ENCODE measurements at regions not wholly inside any gene's neighbourhood (a gene's known extent, or its start where the extent isn't known, plus 50 kb on each side); places are given as distances from the start of the nearest gene placed in this dataset.

DNA sequence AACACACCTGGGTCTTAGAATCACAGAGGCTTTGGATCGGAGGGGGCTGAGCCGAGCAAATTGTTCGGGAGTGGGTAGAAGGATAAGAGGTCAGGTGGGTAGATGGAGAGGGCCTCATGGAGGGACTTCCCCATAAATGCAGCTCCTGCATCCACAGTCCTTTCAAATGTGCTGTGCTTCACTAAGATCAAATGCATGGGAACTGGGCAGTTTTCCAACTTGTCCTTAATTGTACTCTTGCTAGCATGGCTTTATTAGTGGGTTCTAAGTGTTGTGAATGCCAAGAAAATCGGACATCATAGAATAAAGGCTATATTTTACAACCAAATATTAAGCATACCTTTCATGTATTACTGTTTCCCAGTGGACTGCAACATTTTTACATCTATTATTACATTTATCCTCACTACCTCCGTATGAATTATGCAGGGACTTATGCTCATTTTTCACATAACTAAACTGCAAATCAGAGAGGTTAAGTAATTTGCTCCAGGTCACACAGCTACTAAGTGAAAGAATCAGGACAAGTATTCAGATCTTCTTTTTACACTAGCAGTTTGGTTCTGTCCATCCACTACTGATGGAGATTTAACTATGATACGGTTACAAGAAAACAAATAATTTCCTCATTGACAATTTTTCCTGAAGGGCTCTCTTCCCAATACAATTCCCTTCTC lies 174.5 kb upstream of the RUNX1 start:
- H3K36me3 ChIP-seq (ENCODE audit: control insufficient read depth, insufficient read depth, low read length), result no peaks in the 10 kb centered on the region
- intact Hi-C loops (cut with micrococcal nuclease; ENCODE audit: unreplicated experiment), result no loop called here

DNA sequence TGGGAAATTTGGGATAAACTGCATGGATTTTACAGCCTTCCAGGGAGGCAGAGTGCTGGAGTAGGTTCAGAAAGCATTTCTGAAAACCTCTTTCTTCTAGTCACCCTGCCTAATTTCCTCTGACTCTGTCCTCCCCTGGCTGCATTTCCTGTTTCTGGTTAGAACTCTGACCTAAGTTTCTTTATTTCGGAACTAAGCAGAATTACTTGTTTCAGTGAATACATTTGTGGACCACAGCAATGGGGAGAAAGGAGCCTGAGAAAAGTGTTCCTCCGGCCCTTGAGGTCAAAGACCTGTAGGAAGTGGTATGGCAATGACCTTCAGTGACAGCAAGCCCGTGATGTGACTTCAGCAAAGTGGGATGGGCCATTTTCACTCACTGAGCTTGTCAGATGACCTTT lies 173.4 kb upstream of the RUNX1 start:
- H3K27me3 ChIP-seq (ENCODE audit: control insufficient read depth, insufficient read depth, low read length), result no peaks in the 10 kb centered on the region
- ATAC-seq (no peak), DNase-seq (ENCODE audit: low read depth, low spot score) (no peak)
- CTCF ChIA-PET, result no interaction called here
- no peaks in the 10 kb centered on the region for H3K36me3 ChIP-seq (ENCODE audit: control insufficient read depth, insufficient read depth, low read length)
- H3K9me3 ChIP-seq (ENCODE audit: control insufficient read depth, insufficient read depth, low read depth, low read length), result no peaks in the 10 kb centered on the region
- H3K27ac ChIP-seq (ENCODE audit: low read length), result no peak overlapping the region
- H3K4me3 ChIP-seq (ENCODE audit: low read depth in 2 of 2, low read length in 2 of 2), result no peak overlapping the region
- TF ChIP-seq, protein P1, sequence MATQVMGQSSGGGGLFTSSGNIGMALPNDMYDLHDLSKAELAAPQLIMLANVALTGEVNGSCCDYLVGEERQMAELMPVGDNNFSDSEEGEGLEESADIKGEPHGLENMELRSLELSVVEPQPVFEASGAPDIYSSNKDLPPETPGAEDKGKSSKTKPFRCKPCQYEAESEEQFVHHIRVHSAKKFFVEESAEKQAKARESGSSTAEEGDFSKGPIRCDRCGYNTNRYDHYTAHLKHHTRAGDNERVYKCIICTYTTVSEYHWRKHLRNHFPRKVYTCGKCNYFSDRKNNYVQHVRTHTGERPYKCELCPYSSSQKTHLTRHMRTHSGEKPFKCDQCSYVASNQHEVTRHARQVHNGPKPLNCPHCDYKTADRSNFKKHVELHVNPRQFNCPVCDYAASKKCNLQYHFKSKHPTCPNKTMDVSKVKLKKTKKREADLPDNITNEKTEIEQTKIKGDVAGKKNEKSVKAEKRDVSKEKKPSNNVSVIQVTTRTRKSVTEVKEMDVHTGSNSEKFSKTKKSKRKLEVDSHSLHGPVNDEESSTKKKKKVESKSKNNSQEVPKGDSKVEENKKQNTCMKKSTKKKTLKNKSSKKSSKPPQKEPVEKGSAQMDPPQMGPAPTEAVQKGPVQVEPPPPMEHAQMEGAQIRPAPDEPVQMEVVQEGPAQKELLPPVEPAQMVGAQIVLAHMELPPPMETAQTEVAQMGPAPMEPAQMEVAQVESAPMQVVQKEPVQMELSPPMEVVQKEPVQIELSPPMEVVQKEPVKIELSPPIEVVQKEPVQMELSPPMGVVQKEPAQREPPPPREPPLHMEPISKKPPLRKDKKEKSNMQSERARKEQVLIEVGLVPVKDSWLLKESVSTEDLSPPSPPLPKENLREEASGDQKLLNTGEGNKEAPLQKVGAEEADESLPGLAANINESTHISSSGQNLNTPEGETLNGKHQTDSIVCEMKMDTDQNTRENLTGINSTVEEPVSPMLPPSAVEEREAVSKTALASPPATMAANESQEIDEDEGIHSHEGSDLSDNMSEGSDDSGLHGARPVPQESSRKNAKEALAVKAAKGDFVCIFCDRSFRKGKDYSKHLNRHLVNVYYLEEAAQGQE (IDR thresholded peaks at IDR 0.05; ENCODE audit: insufficient read depth in 1 of 2, low read depth in 2 of 2, low read length in 1 of 2), result no peak
- TF ChIP-seq SIN3A (IDR thresholded peaks at IDR 0.05; ENCODE audit: borderline replicate concordance, insufficient read depth, low read depth, low read length), result no peak
- POLR2A ChIA-PET, result no interaction called here
- in situ Hi-C loops (cut with HindIII; ENCODE audit: low pct_unique_long_range_greater_than_20kb, low sequenced_read_pairs) (no loop called here), intact Hi-C loops (cut with micrococcal nuclease; ENCODE audit: unreplicated experiment) (no loop called here)
- peaks cover 4% of the 10 kb centered on the region for H3K4me1 ChIP-seq (ENCODE audit: control insufficient read depth, insufficient read depth, low read length)
- BruUV-seq (replicated peaks), result no TSS peak

More for the DNA sequence above, 174.5 kb upstream of the RUNX1 start:
- Histone ChIP-seq H3K27me3 (ENCODE audit: control insufficient read depth, insufficient read depth, low read length) (no peaks in the 10 kb centered on the region), H3K4me3 (ENCODE audit: low read depth in 2 of 2, low read length in 2 of 2) (no peak overlapping the region), H3K27ac (ENCODE audit: low read length) (no peak overlapping the region), H3K9me3 (ENCODE audit: control insufficient read depth, insufficient read depth, low read depth, low read length) (no peaks in the 10 kb centered on the region), H3K4me1 (ENCODE audit: control insufficient read depth, insufficient read depth, low read length) (no peaks in the 10 kb centered on the region; the same call in 1 of the 2 replicates)
- TF ChIP-seq, protein P2, sequence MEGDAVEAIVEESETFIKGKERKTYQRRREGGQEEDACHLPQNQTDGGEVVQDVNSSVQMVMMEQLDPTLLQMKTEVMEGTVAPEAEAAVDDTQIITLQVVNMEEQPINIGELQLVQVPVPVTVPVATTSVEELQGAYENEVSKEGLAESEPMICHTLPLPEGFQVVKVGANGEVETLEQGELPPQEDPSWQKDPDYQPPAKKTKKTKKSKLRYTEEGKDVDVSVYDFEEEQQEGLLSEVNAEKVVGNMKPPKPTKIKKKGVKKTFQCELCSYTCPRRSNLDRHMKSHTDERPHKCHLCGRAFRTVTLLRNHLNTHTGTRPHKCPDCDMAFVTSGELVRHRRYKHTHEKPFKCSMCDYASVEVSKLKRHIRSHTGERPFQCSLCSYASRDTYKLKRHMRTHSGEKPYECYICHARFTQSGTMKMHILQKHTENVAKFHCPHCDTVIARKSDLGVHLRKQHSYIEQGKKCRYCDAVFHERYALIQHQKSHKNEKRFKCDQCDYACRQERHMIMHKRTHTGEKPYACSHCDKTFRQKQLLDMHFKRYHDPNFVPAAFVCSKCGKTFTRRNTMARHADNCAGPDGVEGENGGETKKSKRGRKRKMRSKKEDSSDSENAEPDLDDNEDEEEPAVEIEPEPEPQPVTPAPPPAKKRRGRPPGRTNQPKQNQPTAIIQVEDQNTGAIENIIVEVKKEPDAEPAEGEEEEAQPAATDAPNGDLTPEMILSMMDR (IDR thresholded peaks at IDR 0.05), result no peak
- no peak for TF ChIP-seq SIN3A (IDR thresholded peaks at IDR 0.05; ENCODE audit: borderline replicate concordance, insufficient read depth, low read depth, low read length)
- TF ChIP-seq TCF7L2 (IDR thresholded peaks at IDR 0.05; ENCODE audit: low read depth, low read length), result no peak
- TF ChIP-seq POLR2AphosphoS5 (IDR thresholded peaks at IDR 0.05; ENCODE audit: low read depth, low read length), result no peak
- TF ChIP-seq, protein P1 (IDR thresholded peaks at IDR 0.05; ENCODE audit: insufficient read depth in 1 of 2, low read depth in 2 of 2, low read length in 1 of 2), result no peak
- ChIA-PET CTCF (no interaction called here), POLR2A (no interaction called here)
- BruUV-seq (replicated peaks), result no TSS peak
- ATAC-seq (no peak), DNase-seq (ENCODE audit: low read depth, low spot score) (no peak)
- in situ Hi-C loops (cut with HindIII; ENCODE audit: low pct_unique_long_range_greater_than_20kb, low sequenced_read_pairs), result no loop called here
